ENCODE measurements at regions not wholly inside any gene's neighbourhood (a gene's known extent, or its start where the extent isn't known, plus 50 kb on each side); places are given as distances from the start of the nearest gene placed in this dataset.

DNA sequence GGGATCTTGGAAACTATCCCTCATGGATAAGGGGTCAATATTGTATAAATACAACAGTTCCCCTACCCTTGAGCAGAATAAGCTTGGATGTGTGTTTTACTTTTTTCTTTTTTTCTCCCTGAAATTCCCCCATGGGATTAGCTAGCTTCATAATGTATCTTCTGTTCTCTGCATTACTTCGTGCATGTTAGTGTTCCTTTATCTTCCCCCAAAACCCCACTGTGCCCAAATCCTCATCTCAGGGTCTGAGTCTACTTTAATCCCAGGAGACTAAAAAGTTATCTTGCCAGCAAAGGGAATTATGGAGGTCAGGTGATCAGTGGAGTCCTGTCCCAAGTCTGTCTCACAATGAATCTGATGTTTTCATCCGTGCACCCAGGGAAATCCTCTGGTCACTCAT, 217.5 kb upstream of the CNTNAP4 start:
- no peak for TF ChIP-seq NFRKB (IDR thresholded peaks at IDR 0.05)
- no peak for TF ChIP-seq FOXM1 (IDR thresholded peaks at IDR 0.05; ENCODE audit: borderline replicate concordance)
- no peak for TF ChIP-seq BHLHE40 (IDR thresholded peaks at IDR 0.05; ENCODE audit: borderline replicate concordance)

Data from HEK293T (cell line).